ENCODE measurements at regions not wholly inside any gene's neighbourhood (a gene's known extent, or its start where the extent isn't known, plus 50 kb on each side); places are given as distances from the start of the nearest gene placed in this dataset.

- no peaks in the 10 kb centered on the region for H3K36me3 Mint-ChIP-seq (ENCODE audit: low read depth)
- H3K27ac Mint-ChIP-seq = peak overlapping the region in 2 of 3 experiments; percentile 68 to 72
- H3K27me3 Mint-ChIP-seq (ENCODE audit: low read depth) = no peaks in the 10 kb centered on the region
- H3K9me3 Mint-ChIP-seq = no peaks in the 10 kb centered on the region
- H3K4me1 Mint-ChIP-seq = peaks cover 71% of the 10 kb centered on the region
- TF ChIP-seq CTCF (IDR thresholded peaks at IDR 0.05; ENCODE audit: unreplicated experiment in 3 of 3) = no peak
- H3K4me3 Mint-ChIP-seq = no peak overlapping the region
Observed at GRCh38 chr12:115204957-115205754, 521.2 kb upstream of the TBX3 start.

- no peak for TF ChIP-seq CTCF (IDR thresholded peaks at IDR 0.05; ENCODE audit: unreplicated experiment in 3 of 3)
- Mint-ChIP-seq H3K36me3 (ENCODE audit: low read depth) (no peaks in the 10 kb centered on the region), H3K4me1 (peaks cover 80% of the 10 kb centered on the region), H3K27me3 (ENCODE audit: low read depth) (no peaks in the 10 kb centered on the region), H3K4me3 (peak overlapping the region in 1 of 3 experiments; percentile 5), H3K27ac (peak overlapping the region; percentile 40 to 72 (median 63)), H3K9me3 (no peaks in the 10 kb centered on the region)
Observed at GRCh38 chr12:115203701-115204100, 519.7 kb upstream of the TBX3 start.

- H3K4me1 Mint-ChIP-seq = peaks cover 74% of the 10 kb centered on the region
- peaks cover 4% of the 10 kb centered on the region for H3K27me3 Mint-ChIP-seq (ENCODE audit: low read depth)
- H3K9me3 Mint-ChIP-seq = no peaks in the 10 kb centered on the region
- no peaks in the 10 kb centered on the region for H3K36me3 Mint-ChIP-seq (ENCODE audit: low read depth)
- H3K27ac Mint-ChIP-seq = peak overlapping the region; percentile 24 to 72 (median 63)
- TF ChIP-seq CTCF (IDR thresholded peaks at IDR 0.05; ENCODE audit: unreplicated experiment in 3 of 3) = no peak
- H3K4me3 Mint-ChIP-seq = no peak overlapping the region
Observed at GRCh38 chr12:115201966-115202365, 518.0 kb upstream of the TBX3 start.

GRCh38 chr12:115199831-115200230 lies 515.9 kb upstream of the TBX3 start:
- no peak overlapping the region for H3K4me3 Mint-ChIP-seq
- H3K27ac Mint-ChIP-seq = peak overlapping the region; percentile 71 to 83 (median 78)
- H3K4me1 Mint-ChIP-seq = peaks cover 61% of the 10 kb centered on the region
- H3K27me3 Mint-ChIP-seq (ENCODE audit: low read depth) = peaks cover 4% of the 10 kb centered on the region
- no peaks in the 10 kb centered on the region for H3K36me3 Mint-ChIP-seq (ENCODE audit: low read depth)
- TF ChIP-seq CTCF (IDR thresholded peaks at IDR 0.05; ENCODE audit: unreplicated experiment in 3 of 3) = no peak
- H3K9me3 Mint-ChIP-seq = no peaks in the 10 kb centered on the region

GRCh38 chr12:115194857-115195256 lies 510.9 kb upstream of the TBX3 start:
- peak overlapping the region; percentile 5 to 10 (median 8) for H3K27ac Mint-ChIP-seq
- TF ChIP-seq CTCF (IDR thresholded peaks at IDR 0.05; ENCODE audit: unreplicated experiment in 3 of 3) = no peak
- peaks cover 4% of the 10 kb centered on the region for H3K27me3 Mint-ChIP-seq (ENCODE audit: low read depth)
- no peak overlapping the region for H3K4me3 Mint-ChIP-seq
- peaks cover 7% of the 10 kb centered on the region for H3K9me3 Mint-ChIP-seq
- H3K36me3 Mint-ChIP-seq (ENCODE audit: low read depth) = no peaks in the 10 kb centered on the region
- H3K4me1 Mint-ChIP-seq = peaks cover 28% of the 10 kb centered on the region

GRCh38 chr12:115194448-115194847 lies 510.5 kb upstream of the TBX3 start:
- TF ChIP-seq CTCF (IDR thresholded peaks at IDR 0.05; ENCODE audit: unreplicated experiment in 3 of 3) = no peak
- H3K4me3 Mint-ChIP-seq = no peak overlapping the region
- H3K27ac Mint-ChIP-seq = peak overlapping the region; percentile 5 to 10 (median 8)
- H3K27me3 Mint-ChIP-seq (ENCODE audit: low read depth) = peaks cover 4% of the 10 kb centered on the region
- no peaks in the 10 kb centered on the region for H3K36me3 Mint-ChIP-seq (ENCODE audit: low read depth)
- H3K9me3 Mint-ChIP-seq = peaks cover 7% of the 10 kb centered on the region
- peaks cover 28% of the 10 kb centered on the region for H3K4me1 Mint-ChIP-seq
